Mesothelial cell of epicardium (in vitro differentiated cells): ENCODE measurements at regions not wholly inside any gene's neighbourhood (a gene's known extent, or its start where the extent isn't known, plus 50 kb on each side); places are given as distances from the start of the nearest gene placed in this dataset.

Experiments
- DNase-seq, 2 experiments: peaks; one replicate each; pipeline ENCODE4 v3.0.0; 2021; ENCODE audit warnings: low spot score in 2 of 2; ENCODE audit not compliant: unreplicated experiment in 2 of 2
- H3K27ac Mint-ChIP-seq: 2 replicates; pipeline ENCODE4 v1.8.0; 2021; ENCODE audit warnings: mixed read lengths
- H3K27me3 Mint-ChIP-seq: 2 replicates; pipeline ENCODE4 v1.8.0; 2021; ENCODE audit warnings: low read depth, mixed read lengths
- H3K36me3 Mint-ChIP-seq: 2 replicates; pipeline ENCODE4 v1.8.0; 2021; ENCODE audit warnings: mixed read lengths
- H3K4me1 Mint-ChIP-seq: 2 replicates; pipeline ENCODE4 v1.8.0; 2021; ENCODE audit warnings: mixed read lengths
- H3K4me3 Mint-ChIP-seq: 2 replicates; pipeline ENCODE4 v1.8.0; 2021; ENCODE audit warnings: mild to moderate bottlenecking, moderate library complexity, mixed read lengths
- H3K9me3 Mint-ChIP-seq: 2 replicates; pipeline ENCODE4 v1.8.0; 2021; ENCODE audit warnings: mixed read lengths
- CTCF ChIP-seq: fragments of 200-600 bp; sonication (generic); IDR thresholded peaks from one replicate; pipeline ENCODE4 v1.5.0; 2021; ENCODE audit warnings: antibody characterized with exemption; ENCODE audit not compliant: unreplicated experiment

- Mint-ChIP-seq H3K27ac (no peak overlapping the region), H3K36me3 (no peaks in the 10 kb centered on the region), H3K4me3 (no peak overlapping the region), H3K27me3 (no peaks in the 10 kb centered on the region), H3K9me3 (peaks cover 3% of the 10 kb centered on the region), H3K4me1 (peaks cover 8% of the 10 kb centered on the region)
- DNase-seq: no peak
- TF ChIP-seq CTCF: no peak
Observed at GRCh38 chr3:150117076-150117475, 146.4 kb upstream of the PFN2 start.

GRCh38 chr3:150116196-150116595 lies 145.5 kb upstream of the PFN2 start:
- no peaks in the 10 kb centered on the region for H3K27me3 Mint-ChIP-seq
- no peaks in the 10 kb centered on the region for H3K9me3 Mint-ChIP-seq
- TF ChIP-seq CTCF: no peak
- no peak for DNase-seq
- H3K36me3 Mint-ChIP-seq: no peaks in the 10 kb centered on the region
- peaks cover 8% of the 10 kb centered on the region for H3K4me1 Mint-ChIP-seq
- H3K4me3 Mint-ChIP-seq: no peak overlapping the region
- H3K27ac Mint-ChIP-seq: no peak overlapping the region

- Mint-ChIP-seq H3K27ac (no peak overlapping the region), H3K36me3 (no peaks in the 10 kb centered on the region), H3K4me3 (no peak overlapping the region), H3K27me3 (no peaks in the 10 kb centered on the region), H3K9me3 (no peaks in the 10 kb centered on the region), H3K4me1 (peaks cover 8% of the 10 kb centered on the region)
- no peak for DNase-seq
- TF ChIP-seq CTCF: no peak
Observed at GRCh38 chr3:150114873-150115540, 144.3 kb upstream of the PFN2 start.

DNA sequence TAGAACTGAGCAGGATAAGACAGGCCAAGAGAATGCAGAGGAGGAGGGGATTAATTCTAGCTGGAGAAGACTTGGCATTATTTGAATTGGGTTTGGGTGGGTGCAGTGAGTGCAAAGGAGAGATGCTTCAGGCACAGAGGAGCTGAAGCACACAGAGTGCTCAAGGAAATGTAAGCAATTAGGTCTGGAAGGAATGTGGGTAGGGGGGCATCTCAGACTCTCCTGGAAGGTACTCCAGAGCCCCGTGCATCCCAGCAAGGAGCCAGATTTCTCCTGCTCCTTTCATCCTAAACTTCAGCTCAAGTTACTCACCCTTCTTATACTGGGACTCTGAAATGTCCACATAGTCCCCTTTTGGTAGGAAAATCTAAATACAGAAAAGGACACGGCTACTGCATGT lies 143.6 kb upstream of the PFN2 start:
- TF ChIP-seq CTCF: no peak
- DNase-seq: no peak
- Mint-ChIP-seq H3K4me1 (peaks cover 8% of the 10 kb centered on the region), H3K9me3 (no peaks in the 10 kb centered on the region), H3K27ac (no peak overlapping the region), H3K4me3 (no peak overlapping the region), H3K36me3 (no peaks in the 10 kb centered on the region), H3K27me3 (no peaks in the 10 kb centered on the region)

DNA sequence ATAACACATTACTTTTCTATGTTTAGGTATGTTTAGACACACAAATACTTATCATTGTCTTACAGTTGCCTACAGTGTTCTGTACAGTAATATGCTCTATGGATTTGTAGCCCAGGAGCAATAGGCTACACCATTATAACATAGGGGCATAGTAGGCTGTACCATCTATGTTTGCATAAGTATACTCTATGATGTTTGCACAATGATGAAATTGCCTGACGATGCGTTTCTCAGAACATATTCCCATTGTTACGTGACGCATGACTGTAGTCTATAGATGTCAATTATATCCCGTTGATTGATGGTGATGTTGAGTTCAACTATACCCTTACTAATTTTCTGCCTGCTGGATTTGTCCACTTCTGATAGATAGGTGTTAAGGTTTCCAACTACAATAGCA lies 139.4 kb upstream of the PFN2 start:
- Mint-ChIP-seq H3K4me1 (peaks cover 24% of the 10 kb centered on the region), H3K27ac (no peak overlapping the region)

More for the DNA sequence above, 139.4 kb upstream of the PFN2 start:
- Mint-ChIP-seq H3K27me3 (no peaks in the 10 kb centered on the region), H3K36me3 (no peaks in the 10 kb centered on the region), H3K4me3 (no peak overlapping the region), H3K9me3 (no peaks in the 10 kb centered on the region)
- no peak for DNase-seq
- no peak for TF ChIP-seq CTCF
